ENCODE measurements at regions not wholly inside any gene's neighbourhood (a gene's known extent, or its start where the extent isn't known, plus 50 kb on each side); places are given as distances from the start of the nearest gene placed in this dataset.

GRCh38 chr9:22331533-22331932 lies 115.1 kb upstream of the DMRTA1 start:
- TF ChIP-seq NFYA (IDR thresholded peaks at IDR 0.05; ENCODE audit: borderline replicate concordance, low read depth, low read length) (no peak), ZNF274 (IDR thresholded peaks at IDR 0.05; ENCODE audit: insufficient read depth, insufficient read length) (no peak), RAD21 (IDR thresholded peaks at IDR 0.05; ENCODE audit: insufficient read depth, low read depth, low read length) (no peak), TAF1 (IDR thresholded peaks at IDR 0.05; ENCODE audit: borderline replicate concordance, low read depth, low read length) (no peak), EZH2 (IDR thresholded peaks at IDR 0.05; ENCODE audit: borderline replicate concordance, control insufficient read depth, low read depth, low read length) (no peak)
